Transverse colon (tissue), 4 donors: ENCODE measurements at regions not wholly inside any gene's neighbourhood (a gene's known extent, or its start where the extent isn't known, plus 50 kb on each side); places are given as distances from the start of the nearest gene placed in this dataset.

Experiments
- DNase-seq: peaks from one replicate; pipeline ENCODE4 v3.0.0-alpha.2; 2019
- H3K27ac ChIP-seq, 4 donors: fragments of 200-600 bp; sonication (generic); 2 replicates each; pipeline ENCODE4 v1.5.1; 2016 to 2018; ENCODE audit warnings: inconsistent platforms in 4 of 4
- H3K27me3 ChIP-seq: fragments of 200-600 bp; sonication (generic); 2 replicates; pipeline ENCODE4 v1.5.1; 2017; ENCODE audit warnings: inconsistent platforms
- H3K36me3 ChIP-seq, 4 donors: fragments of 200-600 bp; sonication (generic); 2 replicates each; pipeline ENCODE4 v1.5.1; 2017 to 2019; ENCODE audit warnings: inconsistent platforms in 4 of 4
- H3K4me1 ChIP-seq, 4 donors: fragments of 200-600 bp; sonication (generic); 2 replicates each; pipeline ENCODE4 v1.5.1; 2017 to 2020; ENCODE audit warnings: inconsistent platforms in 4 of 4
- H3K4me3 ChIP-seq, 4 donors: fragments of 200-600 bp; sonication (generic); 1 replicate in 1 of 4; 2 replicates in 3 of 4; pipeline versions ENCODE4 v1.5.1 to v1.6.1; 2017 to 2019; ENCODE audit warnings: inconsistent platforms in 4 of 4
- H3K9me3 ChIP-seq, 2 donors: fragments of 200-600 bp; sonication (generic); 2 replicates each; pipeline ENCODE4 v1.5.1; 2017 to 2019; ENCODE audit warnings: inconsistent platforms in 2 of 2
- EP300 ChIP-seq: sonication (generic); formaldehyde crosslinking; IDR thresholded peaks from one replicate; pipeline ENCODE4 v1.6.1; 2017; ENCODE audit warnings: antibody characterized with exemption, low read depth
- POLR2A ChIP-seq: fragments of 450-650 bp; IDR thresholded peaks from one replicate; pipeline ENCODE4 v1.6.1; 2016; ENCODE audit warnings: antibody characterized with exemption, mild to moderate bottlenecking, moderate library complexity
- POLR2AphosphoS5 ChIP-seq, 3 donors: sonication (generic); formaldehyde crosslinking; IDR thresholded peaks; one replicate each; pipeline ENCODE4 v1.6.1; 2016; ENCODE audit warnings: antibody characterized with exemption in 3 of 3
- whole genome bisulfite sequencing, 2 donors: methylation state at CpG; one replicate each; pipeline ENCODE4 v1.1.5; 2018; ENCODE audit warnings: low coverage in 1 of 2; 5-methylcytosine and 5-hydroxymethylcytosine counted together
- in situ Hi-C, 4 donors: fragments of 200-750 bp; cut with MboI; loops; one replicate each; pipeline versions ENCODE4 v1.15.0 to v1.15.1; 2017; ENCODE audit warnings: low sequenced_read_pairs in 3 of 4, low pct_ligation_motif_present in 1 of 4, low pct_unique_long_range_greater_than_20kb in 1 of 4
- intact Hi-C: fragments of 100-400 bp; cut with DNase I; formaldehyde crosslinking; loops from one replicate; pipeline ENCODE4 v1.15.1; 2023; ENCODE audit warnings: low total_unique reads
- TF ChIP-seq, protein P1 (sequence below), 5 experiments: fragments of 200-600 bp in 3 of 5; fragments of 450-650 bp in 2 of 5; sonication (generic) in 3 of 5; IDR thresholded peaks; 1 replicate in 2 of 5; 2 replicates in 3 of 5; pipeline ENCODE4 v1.5.1; 2016 to 2017; ENCODE audit warnings: antibody characterized with exemption in 5 of 5, inconsistent platforms in 3 of 5, mild to moderate bottlenecking in 2 of 5, moderate library complexity in 1 of 5

DNA sequence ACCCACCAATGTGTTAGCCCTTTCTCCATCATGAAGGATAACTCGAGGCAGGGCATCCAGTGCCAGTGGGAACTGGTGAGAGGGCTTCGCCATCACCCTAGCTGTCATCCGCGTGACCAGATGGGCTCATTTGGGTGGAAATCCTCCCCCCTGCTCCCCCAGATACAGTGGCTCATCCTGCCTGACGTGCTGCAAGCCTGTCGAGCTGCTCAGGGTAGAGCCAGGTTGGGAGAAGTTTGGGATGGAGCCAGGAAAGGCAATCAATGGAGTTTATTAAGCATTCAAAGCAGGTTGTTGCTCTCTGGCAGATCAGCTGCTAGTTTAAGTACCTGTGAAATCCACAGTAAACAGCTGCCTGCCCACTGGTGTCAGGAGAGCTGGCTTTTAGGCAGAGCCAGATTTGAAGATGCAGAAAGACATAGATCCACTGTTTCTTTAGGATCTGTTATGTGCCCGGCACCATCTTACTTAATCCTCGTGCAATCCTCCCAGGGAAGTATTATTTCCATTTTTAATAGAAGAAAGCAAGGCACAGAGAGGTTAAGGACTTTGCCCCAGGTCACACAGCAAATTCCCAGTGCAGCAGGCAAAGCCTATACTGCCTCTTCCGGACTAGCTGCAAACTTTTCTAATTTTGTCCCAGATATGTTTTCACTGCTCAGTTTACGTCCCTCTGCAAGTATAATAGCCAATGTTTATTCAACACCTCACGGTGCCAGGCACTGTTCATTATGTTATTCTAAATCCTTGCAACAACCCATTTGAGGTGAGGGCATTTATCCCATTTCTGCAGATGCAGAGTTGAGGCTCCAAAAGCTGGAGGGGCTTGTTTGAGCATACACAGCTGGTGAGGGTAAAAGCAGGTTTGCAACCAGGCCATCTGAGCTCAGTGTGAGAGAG lies 54.1 kb upstream of the KCNG1 start:
- WGBS, 2 donors, result 50 to 61% methylated on average over 4 to 11 of the region's 11 CpGs
- in situ Hi-C loops, result no loop called here
- intact Hi-C loops, result no loop called here

DNA sequence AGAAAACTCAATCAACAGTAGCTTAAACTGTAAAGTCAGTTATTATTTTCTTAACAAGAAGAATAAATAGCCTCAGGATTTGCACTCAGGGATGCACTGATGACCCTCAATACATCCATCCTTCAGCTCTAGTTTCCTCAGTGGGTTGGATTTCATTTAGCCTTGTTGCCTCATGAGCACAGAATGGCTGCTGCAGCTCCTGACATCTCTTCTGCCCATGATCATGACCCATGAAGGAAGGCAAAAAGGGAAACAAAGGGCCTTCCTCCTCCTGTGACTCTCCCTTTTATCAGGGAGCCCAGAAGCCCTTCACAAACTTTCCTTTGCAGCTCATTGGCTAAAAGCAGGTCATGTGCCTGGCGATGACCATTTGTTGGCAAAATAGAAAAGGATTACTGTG lies 51.2 kb upstream of the KCNG1 start:
- in situ Hi-C loops, result no loop called here

More for the DNA sequence above, 54.1 kb upstream of the KCNG1 start:
- H3K36me3 ChIP-seq, result no peaks in the 10 kb centered on the region
- peaks cover 21% of the 10 kb centered on the region for H3K27me3 ChIP-seq
- no peak overlapping the region for H3K27ac ChIP-seq
- DNase-seq, result no peak
- no peaks in the 10 kb centered on the region for H3K4me1 ChIP-seq
- H3K4me3 ChIP-seq, result no peak overlapping the region
- TF ChIP-seq EP300 (no peak), POLR2A (no peak), POLR2AphosphoS5 (IDR thresholded peaks at IDR 0.05) (no peak)
- TF ChIP-seq, protein P1, sequence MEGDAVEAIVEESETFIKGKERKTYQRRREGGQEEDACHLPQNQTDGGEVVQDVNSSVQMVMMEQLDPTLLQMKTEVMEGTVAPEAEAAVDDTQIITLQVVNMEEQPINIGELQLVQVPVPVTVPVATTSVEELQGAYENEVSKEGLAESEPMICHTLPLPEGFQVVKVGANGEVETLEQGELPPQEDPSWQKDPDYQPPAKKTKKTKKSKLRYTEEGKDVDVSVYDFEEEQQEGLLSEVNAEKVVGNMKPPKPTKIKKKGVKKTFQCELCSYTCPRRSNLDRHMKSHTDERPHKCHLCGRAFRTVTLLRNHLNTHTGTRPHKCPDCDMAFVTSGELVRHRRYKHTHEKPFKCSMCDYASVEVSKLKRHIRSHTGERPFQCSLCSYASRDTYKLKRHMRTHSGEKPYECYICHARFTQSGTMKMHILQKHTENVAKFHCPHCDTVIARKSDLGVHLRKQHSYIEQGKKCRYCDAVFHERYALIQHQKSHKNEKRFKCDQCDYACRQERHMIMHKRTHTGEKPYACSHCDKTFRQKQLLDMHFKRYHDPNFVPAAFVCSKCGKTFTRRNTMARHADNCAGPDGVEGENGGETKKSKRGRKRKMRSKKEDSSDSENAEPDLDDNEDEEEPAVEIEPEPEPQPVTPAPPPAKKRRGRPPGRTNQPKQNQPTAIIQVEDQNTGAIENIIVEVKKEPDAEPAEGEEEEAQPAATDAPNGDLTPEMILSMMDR (IDR thresholded peaks at IDR 0.05), result no peak
- no peaks in the 10 kb centered on the region for H3K9me3 ChIP-seq

More for the DNA sequence above, 51.2 kb upstream of the KCNG1 start:
- H3K4me1 ChIP-seq, result no peaks in the 10 kb centered on the region
- H3K36me3 ChIP-seq, result no peaks in the 10 kb centered on the region
- TF ChIP-seq, protein P1 (IDR thresholded peaks at IDR 0.05), result no peak
- no peak for TF ChIP-seq EP300
- TF ChIP-seq POLR2AphosphoS5 (IDR thresholded peaks at IDR 0.05), result no peak
- no peak for TF ChIP-seq POLR2A
- H3K27me3 ChIP-seq, result peaks cover 24% of the 10 kb centered on the region
- no peak for DNase-seq
- no peak overlapping the region for H3K4me3 ChIP-seq
- WGBS, 2 donors, result 88% methylated on average over 1 of the region's 1 CpG; no CpG with 5 or more reads in 1 of the 2 donors
- intact Hi-C loops, result no loop called here
- no peak overlapping the region for H3K27ac ChIP-seq
- H3K9me3 ChIP-seq, result no peaks in the 10 kb centered on the region
